ES-I3 (cell line): ENCODE measurements at regions not wholly inside any gene's neighbourhood (a gene's known extent, or its start where the extent isn't known, plus 50 kb on each side); places are given as distances from the start of the nearest gene placed in this dataset.
"Not testable (repeated sequence)": the region's sequence is repeated elsewhere in the genome, so short reads cannot be mapped to it uniquely, and the experiment has no call there.

Experiments
- H3K36me3 ChIP-seq: 2 replicates; pipeline ENCODE4 v1.6.1; 2013; ENCODE audit warnings: mild to moderate bottlenecking, low read length, control low read depth, moderate library complexity; ENCODE audit not compliant: insufficient read depth
- H3K4me1 ChIP-seq: 2 replicates; pipeline ENCODE4 v1.6.1; 2013; ENCODE audit warnings: mild to moderate bottlenecking, control low read depth, low read length; ENCODE audit not compliant: insufficient read depth
- H3K9ac ChIP-seq: 2 replicates; pipeline ENCODE4 v1.6.1; 2013; ENCODE audit warnings: low read depth, mild to moderate bottlenecking, low read length, moderate library complexity
- H3K9me3 ChIP-seq: 2 replicates; pipeline ENCODE4 v1.6.1; 2013; ENCODE audit warnings: mild to moderate bottlenecking, low read length, moderate library complexity; ENCODE audit not compliant: control insufficient read depth, insufficient read depth

GRCh38 chr9:75238311-75238976 is 150.1 kb downstream of the OSTF1 start:
- Histone ChIP-seq H3K9me3 (peaks cover 5% of the 10 kb centered on the region; the same call in 1 of the 2 replicates), H3K36me3 (no peaks in the 10 kb centered on the region), H3K4me1 (no peaks in the 10 kb centered on the region), H3K9ac (no peak overlapping the region)

GRCh38 chr9:75239176-75239575 is 150.9 kb downstream of the OSTF1 start:
- Histone ChIP-seq H3K4me1 (no peaks in the 10 kb centered on the region), H3K36me3 (no peaks in the 10 kb centered on the region), H3K9me3 (peaks cover 3% of the 10 kb centered on the region; the same call in 1 of the 2 replicates), H3K9ac (no peak overlapping the region; the same call in 1 of the 2 replicates)

GRCh38 chr9:75242426-75242825 is 154.1 kb downstream of the OSTF1 start:
- H3K9ac ChIP-seq, result no peak overlapping the region
- H3K4me1 ChIP-seq, result no peaks in the 10 kb centered on the region
- H3K36me3 ChIP-seq, result no peaks in the 10 kb centered on the region
- H3K9me3 ChIP-seq, result peaks cover 7% of the 10 kb centered on the region; the same call in 1 of the 2 replicates

- Histone ChIP-seq H3K9me3 (peaks cover 9% of the 10 kb centered on the region; the same call in 1 of the 2 replicates), H3K9ac (no peak overlapping the region), H3K36me3 (no peaks in the 10 kb centered on the region), H3K4me1 (no peaks in the 10 kb centered on the region)
Measured at GRCh38 chr9:75246949-75247348, 158.6 kb downstream of the OSTF1 start.

- H3K9me3 ChIP-seq, result no peaks in the 10 kb centered on the region
- H3K36me3 ChIP-seq, result no peaks in the 10 kb centered on the region
- 0 out of 2 replicates have a peak, but pooled peaks cover 5% of the 10 kb centered on the region for H3K4me1 ChIP-seq
- no peak overlapping the region for H3K9ac ChIP-seq
Measured at GRCh38 chr9:75265525-75265972, 177.2 kb downstream of the OSTF1 start.

GRCh38 chr9:75269197-75269596 is 180.9 kb downstream of the OSTF1 start:
- peaks cover 4% of the 10 kb centered on the region; the same call in 1 of the 2 replicates for H3K9me3 ChIP-seq
- 0 out of 2 replicates have a peak, but pooled peaks cover 5% of the 10 kb centered on the region for H3K4me1 ChIP-seq
- H3K36me3 ChIP-seq, result no peaks in the 10 kb centered on the region
- no peak overlapping the region for H3K9ac ChIP-seq

- H3K36me3 ChIP-seq, result not testable (repeated sequence)
Measured at GRCh38 chr9:75273055-75273454, 184.7 kb downstream of the OSTF1 start.

GRCh38 chr9:75274781-75275180 is 186.5 kb downstream of the OSTF1 start:
- Histone ChIP-seq H3K9ac (no peak overlapping the region), H3K4me1 (no peaks in the 10 kb centered on the region), H3K9me3 (peaks cover 6% of the 10 kb centered on the region), H3K36me3 (no peaks in the 10 kb centered on the region)

More at GRCh38 chr9:75273055-75273454, 184.7 kb downstream of the OSTF1 start:
- not testable (repeated sequence) for H3K4me1 ChIP-seq, H3K9ac ChIP-seq, H3K9me3 ChIP-seq

GRCh38 chr9:75282047-75282446 is 193.7 kb downstream of the OSTF1 start:
- no peaks in the 10 kb centered on the region for H3K4me1 ChIP-seq
- H3K9me3 ChIP-seq, result peaks cover 3% of the 10 kb centered on the region; the same call in 1 of the 2 replicates
- no peak overlapping the region for H3K9ac ChIP-seq
- no peaks in the 10 kb centered on the region for H3K36me3 ChIP-seq

- no peaks in the 10 kb centered on the region for H3K4me1 ChIP-seq
- no peak overlapping the region for H3K9ac ChIP-seq
- no peaks in the 10 kb centered on the region for H3K9me3 ChIP-seq
- H3K36me3 ChIP-seq, result no peaks in the 10 kb centered on the region
Measured at GRCh38 chr9:75289332-75289731, 201.0 kb downstream of the OSTF1 start.

GRCh38 chr9:75299324-75299723 is 211.0 kb downstream of the OSTF1 start:
- H3K9ac ChIP-seq, result no peak overlapping the region
- no peaks in the 10 kb centered on the region for H3K36me3 ChIP-seq
- H3K9me3 ChIP-seq, result no peaks in the 10 kb centered on the region; the same call in 1 of the 2 replicates
- H3K4me1 ChIP-seq, result no peaks in the 10 kb centered on the region

GRCh38 chr9:75333624-75334023 is 245.3 kb downstream of the OSTF1 start:
- no peaks in the 10 kb centered on the region for H3K4me1 ChIP-seq
- H3K9ac ChIP-seq, result no peak overlapping the region
- no peaks in the 10 kb centered on the region for H3K36me3 ChIP-seq
- H3K9me3 ChIP-seq, result no peaks in the 10 kb centered on the region

- H3K4me1 ChIP-seq, result peaks cover 6% of the 10 kb centered on the region; the same call in 1 of the 2 replicates
- H3K36me3 ChIP-seq, result peaks cover 3% of the 10 kb centered on the region; the same call in 1 of the 2 replicates
- H3K9ac ChIP-seq, result no peak overlapping the region
- H3K9me3 ChIP-seq, result peaks cover 7% of the 10 kb centered on the region
Measured at GRCh38 chr9:75358846-75359245, 270.5 kb downstream of the OSTF1 start.

- Histone ChIP-seq H3K4me1 (peaks cover 6% of the 10 kb centered on the region; the same call in 1 of the 2 replicates), H3K9me3 (peaks cover 7% of the 10 kb centered on the region), H3K36me3 (peaks cover 3% of the 10 kb centered on the region; the same call in 1 of the 2 replicates), H3K9ac (no peak overlapping the region)
Measured at GRCh38 chr9:75359638-75360037, 271.3 kb downstream of the OSTF1 start.

GRCh38 chr9:75360252-75360651 is 271.9 kb downstream of the OSTF1 start:
- H3K36me3 ChIP-seq, result peaks cover 3% of the 10 kb centered on the region; the same call in 1 of the 2 replicates
- peaks cover 6% of the 10 kb centered on the region; the same call in 1 of the 2 replicates for H3K4me1 ChIP-seq
- no peak overlapping the region for H3K9ac ChIP-seq
- H3K9me3 ChIP-seq, result peaks cover 7% of the 10 kb centered on the region
